GM18520 (cell line): ENCODE measurements at regions not wholly inside any gene's neighbourhood (a gene's known extent, or its start where the extent isn't known, plus 50 kb on each side); places are given as distances from the start of the nearest gene placed in this dataset.
"Not testable (repeated sequence)": the region's sequence is repeated elsewhere in the genome, so short reads cannot be mapped to it uniquely, and the experiment has no call there.

Experiments used
- ATAC-seq: cut with Tn5 transposase; IDR thresholded peaks from one replicate; pipeline ENCODE4 v1.9.1; 2021; ENCODE audit not compliant: unreplicated experiment

GRCh38 chr12:114855678-114856077, 171.7 kb upstream of the TBX3 start:
- ATAC-seq = no peak

- ATAC-seq = no peak
These were observed 169.1 kb upstream of the TBX3 start for GRCh38 chr12:114852976-114853529.

- no peak for ATAC-seq
These were observed 168.0 kb upstream of the TBX3 start for GRCh38 chr12:114851981-114852380.

DNA sequence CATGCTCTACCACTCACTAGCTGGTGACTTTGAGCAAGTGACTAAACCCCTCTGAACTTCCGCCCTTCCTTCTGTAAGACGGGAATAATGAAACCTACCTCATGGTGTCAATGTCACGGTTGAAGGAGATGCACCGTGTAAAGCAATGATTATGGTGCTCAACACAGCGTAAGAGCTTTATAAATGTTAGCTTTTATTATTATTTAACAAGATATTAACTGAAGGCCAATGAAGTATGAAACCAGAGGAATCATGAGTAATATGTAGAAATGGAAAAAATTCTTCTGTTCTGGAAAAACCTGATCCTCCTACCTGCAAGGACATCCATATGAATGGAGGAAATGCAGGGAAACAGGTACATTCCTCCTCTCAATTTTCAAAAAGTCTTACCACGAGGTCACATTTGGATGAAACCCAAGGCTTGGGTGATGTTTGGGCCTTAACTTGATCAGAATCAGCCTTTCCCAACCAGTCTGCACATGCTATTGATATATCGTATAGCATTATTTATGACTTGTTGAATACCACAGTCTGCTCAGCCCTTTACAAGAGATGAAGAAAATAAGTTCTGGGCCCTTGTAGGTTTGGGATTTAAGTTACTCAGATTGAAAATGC, 166.8 kb upstream of the TBX3 start:
- ATAC-seq = no peak

DNA sequence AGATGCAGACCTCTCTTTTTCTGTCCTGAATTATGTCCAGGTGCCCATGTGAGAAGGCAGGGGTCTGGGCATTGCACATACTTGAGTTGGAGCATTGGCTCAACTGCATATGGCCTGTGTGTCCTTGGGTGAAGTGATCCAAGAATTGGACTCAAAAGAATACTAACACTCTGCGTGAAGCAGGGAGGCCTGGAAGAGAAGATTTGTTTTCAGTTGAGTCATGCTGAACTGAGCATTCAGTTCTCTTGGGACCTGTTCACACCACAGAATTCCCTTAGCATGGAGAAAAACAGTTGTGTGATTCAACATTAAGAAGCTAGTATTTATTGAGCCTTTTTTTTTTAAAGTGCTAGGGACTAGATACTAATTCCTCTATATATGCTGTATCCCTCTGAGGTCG, 164.7 kb upstream of the TBX3 start:
- ATAC-seq = no peak

DNA sequence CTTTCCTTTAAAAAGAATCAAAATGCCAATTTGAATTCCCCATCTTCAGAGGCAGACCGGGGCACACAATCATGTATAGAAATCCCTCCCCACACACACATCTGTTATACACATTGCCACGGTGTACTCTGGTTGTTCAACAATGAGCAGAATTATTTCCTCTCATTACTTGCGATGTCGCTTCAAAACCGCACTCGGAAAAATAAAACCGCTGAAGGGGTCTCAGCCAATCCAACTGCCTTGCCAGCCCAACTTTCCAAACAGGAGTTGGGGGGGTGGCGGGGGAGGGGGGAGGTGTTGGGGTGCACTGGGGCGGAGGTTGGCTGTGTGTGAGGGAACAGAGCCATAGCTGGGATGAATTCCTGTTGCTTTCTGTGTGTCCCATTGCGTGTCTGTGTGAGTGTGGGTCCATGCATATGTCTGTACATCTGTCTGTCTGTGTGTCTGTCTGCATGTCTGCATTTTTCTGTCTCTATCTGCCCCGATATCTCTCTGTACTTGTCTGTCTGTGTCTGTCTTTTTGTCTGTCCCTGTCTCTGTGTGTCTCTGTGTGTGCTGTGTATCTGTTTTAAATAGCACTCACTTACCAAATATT, 163.6 kb upstream of the TBX3 start:
- no peak for ATAC-seq

DNA sequence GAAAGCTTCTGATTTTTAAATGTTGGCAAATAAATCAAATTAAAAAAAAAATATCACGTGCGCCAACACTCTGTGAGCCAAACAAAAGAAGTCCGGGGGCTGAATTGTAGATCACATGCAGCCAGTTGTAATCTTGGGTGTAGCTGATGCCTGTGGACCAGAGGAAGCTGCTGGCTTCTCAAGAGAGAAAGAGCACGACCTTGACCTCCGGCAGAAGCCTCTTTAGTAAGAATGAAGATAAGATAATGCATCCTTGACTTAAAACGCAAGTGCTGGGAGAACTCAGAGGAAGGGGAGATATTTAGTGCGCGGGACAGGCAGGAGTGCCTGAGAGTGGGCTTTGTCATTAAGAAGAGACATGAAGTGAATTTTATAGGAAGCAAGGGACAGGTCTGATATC, 162.8 kb upstream of the TBX3 start:
- no peak for ATAC-seq

- no peak for ATAC-seq
These were observed 157.7 kb upstream of the TBX3 start for GRCh38 chr12:114841557-114842251.

DNA sequence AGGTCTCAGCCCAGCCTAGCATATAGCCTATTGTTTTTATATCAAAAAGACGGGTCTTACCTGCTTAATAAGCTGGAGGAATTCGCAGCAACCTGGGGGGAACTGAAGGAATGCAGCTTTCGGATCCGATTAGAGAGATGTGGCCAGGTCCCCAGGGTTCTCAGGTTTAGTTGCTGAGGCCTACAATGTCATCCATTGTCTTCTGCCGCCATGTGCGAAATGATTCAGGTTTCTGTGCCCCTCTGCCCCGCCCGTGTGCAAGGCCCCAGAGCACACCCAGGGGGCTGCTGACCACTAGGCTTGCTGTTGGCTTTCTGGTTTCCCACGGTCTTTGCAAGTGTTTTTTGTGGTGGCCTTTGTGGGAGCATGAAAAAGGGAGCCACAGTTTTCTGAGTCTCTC, 154.5 kb upstream of the TBX3 start:
- no peak for ATAC-seq

DNA sequence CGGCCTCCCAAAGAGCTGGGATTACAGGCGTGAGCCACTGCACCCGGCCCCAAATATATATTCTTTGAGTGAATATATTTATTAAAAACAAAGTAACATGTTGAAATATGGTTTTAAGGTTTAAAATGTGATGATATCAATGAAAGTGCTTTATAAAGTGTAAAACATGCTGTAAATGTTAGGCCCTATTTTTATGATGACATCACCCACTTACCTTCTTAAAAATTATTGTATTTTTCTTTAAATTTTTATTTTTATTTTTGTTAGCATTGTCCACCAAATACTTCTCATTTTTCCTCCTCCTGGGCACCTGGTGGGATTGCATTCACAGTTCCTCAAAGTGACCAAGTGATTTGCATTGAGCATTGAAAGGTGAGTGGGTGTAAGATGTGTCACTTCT, 152.6 kb upstream of the TBX3 start:
- ATAC-seq = no peak

DNA sequence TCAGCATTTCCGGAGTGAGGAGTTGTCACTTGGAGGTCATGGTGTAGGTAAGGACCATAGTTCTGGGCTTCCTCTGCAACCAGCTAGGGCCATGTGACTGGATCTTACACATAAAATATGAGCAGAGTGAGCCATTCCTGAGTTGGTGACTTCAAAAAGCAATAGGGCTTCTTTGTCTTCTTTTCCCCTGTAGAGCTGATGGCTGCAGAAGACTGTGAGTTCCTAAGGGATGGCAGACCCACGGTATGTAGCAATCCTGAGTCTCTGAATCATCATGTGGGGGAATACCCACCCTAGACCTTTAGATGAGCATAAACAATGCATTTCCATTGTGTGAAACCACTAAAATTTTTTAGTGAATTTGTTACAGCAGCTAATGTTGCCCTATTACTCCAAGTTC, 151.1 kb upstream of the TBX3 start:
- no peak for ATAC-seq

- ATAC-seq = no peak
These were observed 150.6 kb upstream of the TBX3 start for GRCh38 chr12:114834621-114835020.

DNA sequence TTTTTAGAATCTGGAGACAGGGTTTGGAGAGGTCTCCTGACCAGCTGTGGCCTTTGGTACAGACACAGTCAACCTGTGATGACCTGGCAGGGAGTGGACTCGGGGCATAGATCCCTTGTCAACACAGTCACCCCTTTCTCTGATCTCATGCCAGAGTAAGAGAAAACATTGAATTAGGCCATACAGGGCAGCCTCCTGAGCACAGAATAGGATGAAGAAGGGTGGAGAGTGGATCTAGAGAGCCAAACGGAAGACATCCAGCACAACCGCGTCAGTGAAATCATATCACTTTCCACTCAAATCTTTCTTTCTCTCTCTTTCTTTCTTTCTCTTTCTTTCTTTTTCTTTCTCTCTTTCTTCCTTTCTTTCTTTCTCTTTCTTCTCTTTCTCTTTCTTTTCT, 145.9 kb upstream of the TBX3 start:
- no peak for ATAC-seq

DNA sequence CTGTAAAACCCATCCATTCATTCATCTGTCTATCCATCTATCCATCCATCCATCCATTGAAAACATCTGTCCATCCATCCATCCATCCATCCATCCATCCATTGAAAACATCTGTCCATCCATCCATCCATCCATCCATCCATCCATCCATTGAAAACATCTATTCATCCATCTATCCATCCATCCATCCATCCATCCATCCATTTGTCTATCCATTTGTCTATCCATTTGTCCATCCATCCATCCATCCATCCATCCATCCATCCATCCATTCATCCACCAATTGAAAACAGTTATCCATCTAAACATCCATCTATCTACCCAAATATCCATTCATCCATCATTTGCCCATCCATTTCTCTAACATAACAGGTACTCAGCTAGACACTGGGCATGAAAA, 145.3 kb upstream of the TBX3 start:
- ATAC-seq = not testable (repeated sequence)

- no peak for ATAC-seq
These were observed 143.5 kb upstream of the TBX3 start for GRCh38 chr12:114827461-114827860.

DNA sequence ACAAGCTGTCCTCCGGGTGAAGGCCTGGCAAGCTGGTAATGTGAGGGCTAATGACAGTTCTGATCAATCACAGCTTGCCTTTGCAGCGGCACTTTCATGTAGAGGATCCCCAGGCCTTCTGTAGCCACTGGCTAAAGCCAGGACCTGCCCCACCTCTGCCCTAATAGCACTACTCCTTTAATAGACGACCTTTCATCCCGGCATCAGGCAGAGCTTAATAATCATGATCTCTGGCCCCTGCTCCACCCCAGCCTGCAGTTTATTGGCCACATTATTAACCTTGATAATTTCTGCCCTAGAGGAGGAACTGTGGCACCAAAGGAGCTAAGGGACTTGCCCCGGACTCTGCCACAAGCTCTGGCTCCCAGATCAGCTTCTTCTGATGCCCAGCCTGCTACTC, 142.3 kb upstream of the TBX3 start:
- ATAC-seq = no peak

DNA sequence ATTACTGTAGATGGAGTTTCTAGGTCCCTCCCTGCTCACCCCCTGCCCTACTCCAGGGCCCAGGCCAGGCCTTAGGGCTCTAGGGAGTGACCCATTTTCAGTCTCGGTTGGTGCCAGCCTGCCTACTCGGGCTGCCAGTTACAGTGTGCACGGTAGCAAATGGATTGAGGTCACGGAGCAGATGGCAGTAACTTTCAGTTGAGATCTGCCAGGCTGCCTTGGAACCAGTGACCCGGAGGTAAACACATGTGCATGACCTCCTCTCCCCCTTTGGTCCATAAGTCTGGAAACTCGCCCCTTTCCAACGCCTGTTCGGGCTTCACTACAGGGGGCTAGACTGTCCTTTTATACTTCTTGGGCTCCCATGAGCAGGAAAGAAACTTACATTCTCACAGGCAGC, 139.7 kb upstream of the TBX3 start:
- no peak for ATAC-seq

- ATAC-seq = no peak
These were observed 137.6 kb upstream of the TBX3 start for GRCh38 chr12:114821570-114821969.

DNA sequence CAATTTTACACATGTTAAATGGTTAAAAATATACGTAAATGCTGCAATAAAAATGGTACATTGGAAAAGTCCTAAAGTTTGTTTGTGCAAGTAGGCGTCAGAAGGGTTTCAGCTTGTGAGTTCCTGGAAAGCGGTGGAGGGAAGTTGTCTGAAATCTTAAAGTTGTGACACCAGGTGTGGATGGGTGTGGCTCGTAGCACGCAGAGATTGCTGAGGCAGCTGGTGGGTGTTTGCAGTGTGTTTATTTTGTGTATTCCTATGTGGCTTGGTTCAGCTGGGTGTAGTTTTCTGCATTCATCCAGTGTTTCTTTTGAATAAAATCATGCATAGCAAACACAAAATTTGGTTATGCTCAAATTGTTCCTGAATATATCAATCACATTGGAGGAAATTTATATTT, 136.8 kb upstream of the TBX3 start:
- ATAC-seq = no peak

- no peak for ATAC-seq
These were observed 133.8 kb upstream of the TBX3 start for GRCh38 chr12:114817571-114818425.

- ATAC-seq = no peak
These were observed 131.2 kb upstream of the TBX3 start for GRCh38 chr12:114815026-114815795.
